Non-pigmented ciliary epithelial cell (primary cell): ENCODE measurements at regions not wholly inside any gene's neighbourhood (a gene's known extent, or its start where the extent isn't known, plus 50 kb on each side); places are given as distances from the start of the nearest gene placed in this dataset.

ENCODE experiments used
- DNase-seq: peaks from one replicate; pipeline ENCODE4 v3.0.0-alpha.2; 2010; ENCODE audit warnings: low read depth

- DNase-seq = no peak
These were observed 50.2 kb upstream of the AKR1E2 start for GRCh38 chr10:4775808-4776207.

- no peak for DNase-seq
These were observed 53.8 kb upstream of the AKR1E2 start for GRCh38 chr10:4772202-4772570.

- DNase-seq = peak; percentile 82
These were observed 54.3 kb upstream of the AKR1E2 start for GRCh38 chr10:4771554-4772201.

- DNase-seq = peak; percentile 90
These were observed 55.0 kb upstream of the AKR1E2 start for GRCh38 chr10:4770801-4771553.

- DNase-seq = no peak
These were observed 57.6 kb upstream of the AKR1E2 start for GRCh38 chr10:4768416-4768815.

- DNase-seq = no peak
These were observed 58.8 kb upstream of the AKR1E2 start for GRCh38 chr10:4767033-4767814.

- DNase-seq = no peak
These were observed 59.6 kb upstream of the AKR1E2 start for GRCh38 chr10:4766454-4766853.

- DNase-seq = no peak
These were observed 60.6 kb upstream of the AKR1E2 start for GRCh38 chr10:4765428-4765827.

GRCh38 chr10:4763960-4764428, 62.0 kb upstream of the AKR1E2 start:
- no peak for DNase-seq

GRCh38 chr10:4763513-4763912, 62.5 kb upstream of the AKR1E2 start:
- DNase-seq = no peak

GRCh38 chr10:4758256-4758655, 67.8 kb upstream of the AKR1E2 start:
- no peak for DNase-seq

GRCh38 chr10:4755286-4755989, 70.6 kb upstream of the AKR1E2 start:
- no peak for DNase-seq

- no peak for DNase-seq
These were observed 71.9 kb upstream of the AKR1E2 start for GRCh38 chr10:4754143-4754542.

- no peak for DNase-seq
These were observed 74.8 kb upstream of the AKR1E2 start for GRCh38 chr10:4751211-4751610.

- no peak for DNase-seq
These were observed 76.8 kb upstream of the AKR1E2 start for GRCh38 chr10:4749271-4749574.

- no peak for DNase-seq
These were observed 77.3 kb upstream of the AKR1E2 start for GRCh38 chr10:4748491-4749270.

GRCh38 chr10:4742217-4742616, 83.8 kb upstream of the AKR1E2 start:
- no peak for DNase-seq

- DNase-seq = no peak
These were observed 85.5 kb upstream of the AKR1E2 start for GRCh38 chr10:4740471-4740870.

GRCh38 chr10:4736608-4737007, 89.4 kb upstream of the AKR1E2 start:
- no peak for DNase-seq

- no peak for DNase-seq
These were observed 89.8 kb upstream of the AKR1E2 start for GRCh38 chr10:4736183-4736582.

GRCh38 chr10:4733843-4734224, 92.2 kb upstream of the AKR1E2 start:
- no peak for DNase-seq
